ENCODE measurements at regions not wholly inside any gene's neighbourhood (a gene's known extent, or its start where the extent isn't known, plus 50 kb on each side); places are given as distances from the start of the nearest gene placed in this dataset.

GRCh38 chr6:40098774-40099173, 164.5 kb upstream of the MOCS1 start:
- no peak for TF ChIP-seq CTCF (IDR thresholded peaks at IDR 0.05)
- no peak for TF ChIP-seq POLR2A (IDR thresholded peaks at IDR 0.05)
